Ishikawa (cell line): ENCODE measurements at regions not wholly inside any gene's neighbourhood (a gene's known extent, or its start where the extent isn't known, plus 50 kb on each side); places are given as distances from the start of the nearest gene placed in this dataset.

Source experiments
- CEBPB ChIP-seq: IDR thresholded peaks from 2 replicates; pipeline ENCODE4 v1.6.1; 2012
- CREB1 ChIP-seq: IDR thresholded peaks from 2 replicates; pipeline ENCODE4 v1.6.1; 2012; ENCODE audit warnings: low read depth
- EGR1 ChIP-seq: IDR thresholded peaks from 2 replicates; pipeline ENCODE4 v1.6.1; 2012
- EP300 ChIP-seq: IDR thresholded peaks from 2 replicates; pipeline ENCODE4 v1.6.1; 2012; ENCODE audit warnings: borderline replicate concordance
- FOXM1 ChIP-seq: IDR thresholded peaks from 2 replicates; pipeline ENCODE4 v1.6.1; 2012; ENCODE audit warnings: low read depth, borderline replicate concordance
- MAX ChIP-seq: IDR thresholded peaks from 2 replicates; pipeline ENCODE4 v1.6.1; 2012
- NFIC ChIP-seq: IDR thresholded peaks from 2 replicates; pipeline ENCODE4 v1.6.1; 2012
- RAD21 ChIP-seq: IDR thresholded peaks from 2 replicates; pipeline ENCODE4 v1.6.1; 2012; ENCODE audit warnings: low read depth
- REST ChIP-seq: IDR thresholded peaks from 2 replicates; pipeline ENCODE4 v1.6.1; 2012; ENCODE audit warnings: low read depth, mild to moderate bottlenecking
- TAF1 ChIP-seq: IDR thresholded peaks from 2 replicates; pipeline ENCODE4 v1.6.1; 2012; ENCODE audit warnings: low read depth, mild to moderate bottlenecking
- TCF12 ChIP-seq: IDR thresholded peaks from 2 replicates; pipeline ENCODE4 v1.6.1; 2012; ENCODE audit warnings: low read depth
- TEAD4 ChIP-seq: IDR thresholded peaks from 2 replicates; pipeline ENCODE4 v1.6.1; 2012
- USF1 ChIP-seq: IDR thresholded peaks from 2 replicates; pipeline ENCODE4 v1.6.1; 2012
- YY1 ChIP-seq: IDR thresholded peaks from 2 replicates; pipeline ENCODE4 v1.6.1; 2012; ENCODE audit warnings: low read depth
- ZBTB7A ChIP-seq: IDR thresholded peaks from 2 replicates; pipeline ENCODE4 v1.6.1; 2012; ENCODE audit warnings: low read depth

- TF ChIP-seq EGR1 (no peak), NFIC (no peak), FOXM1 (no peak), ZBTB7A (no peak), CREB1 (no peak), TAF1 (no peak), CEBPB (no peak), REST (no peak), TEAD4 (no peak), TCF12 (no peak), EP300 (no peak), USF1 (no peak), MAX (no peak), YY1 (no peak), RAD21 (no peak)
These were observed 195.0 kb upstream of the ELAC2 start for GRCh38 chr17:13212860-13213259.

- TF ChIP-seq CEBPB: no peak
- TF ChIP-seq CREB1: no peak
- no peak for TF ChIP-seq FOXM1
- TF ChIP-seq ZBTB7A: no peak
These were observed 191.3 kb upstream of the ELAC2 start for GRCh38 chr17:13209081-13209480.

- no peak for TF ChIP-seq EGR1
- no peak for TF ChIP-seq TAF1
- TF ChIP-seq NFIC: no peak
- TF ChIP-seq REST: no peak
- TF ChIP-seq RAD21: no peak
- TF ChIP-seq CREB1: no peak
- no peak for TF ChIP-seq CEBPB
- no peak for TF ChIP-seq USF1
- no peak for TF ChIP-seq EP300
- no peak for TF ChIP-seq TEAD4
- no peak for TF ChIP-seq YY1
- TF ChIP-seq ZBTB7A: no peak
- no peak for TF ChIP-seq MAX
- TF ChIP-seq TCF12: no peak
- no peak for TF ChIP-seq FOXM1
These were observed 186.9 kb upstream of the ELAC2 start for GRCh38 chr17:13204607-13205237.

- TF ChIP-seq EP300 (no peak), TCF12 (no peak), YY1 (no peak)
These were observed 185.0 kb upstream of the ELAC2 start for GRCh38 chr17:13202835-13203234.

GRCh38 chr17:13200671-13201070 lies 182.8 kb upstream of the ELAC2 start:
- TF ChIP-seq ZBTB7A (no peak), CEBPB (no peak), MAX (no peak), TEAD4 (no peak), REST (no peak), RAD21 (no peak), YY1 (no peak), EP300 (no peak), NFIC (no peak), FOXM1 (no peak)
